Fibroblast of pulmonary artery (primary cell): ENCODE measurements at regions not wholly inside any gene's neighbourhood (a gene's known extent, or its start where the extent isn't known, plus 50 kb on each side); places are given as distances from the start of the nearest gene placed in this dataset.
A peak's percentile ranks its signal among the peaks of the same experiment; 100 is the strongest.
"Not testable (repeated sequence)": the region's sequence is repeated elsewhere in the genome, so short reads cannot be mapped to it uniquely, and the experiment has no call there.

Experiments used
- DNase-seq: peaks from one replicate; pipeline ENCODE4 v3.0.0-alpha.2; 2010; ENCODE audit warnings: low read depth
- H3K4me3 ChIP-seq: replicated peaks from 2 replicates; pipeline ENCODE4 v1.5.1; 2011; ENCODE audit warnings: low read depth, mild to moderate bottlenecking, control low read depth, low read length, moderate library complexity
- TF ChIP-seq, protein P1 (sequence below): IDR thresholded peaks from 2 replicates; pipeline ENCODE4 v1.5.1; 2011; ENCODE audit warnings: mild to moderate bottlenecking, control low read depth, low read length, inconsistent platforms; ENCODE audit errors: missing control alignments

DNA sequence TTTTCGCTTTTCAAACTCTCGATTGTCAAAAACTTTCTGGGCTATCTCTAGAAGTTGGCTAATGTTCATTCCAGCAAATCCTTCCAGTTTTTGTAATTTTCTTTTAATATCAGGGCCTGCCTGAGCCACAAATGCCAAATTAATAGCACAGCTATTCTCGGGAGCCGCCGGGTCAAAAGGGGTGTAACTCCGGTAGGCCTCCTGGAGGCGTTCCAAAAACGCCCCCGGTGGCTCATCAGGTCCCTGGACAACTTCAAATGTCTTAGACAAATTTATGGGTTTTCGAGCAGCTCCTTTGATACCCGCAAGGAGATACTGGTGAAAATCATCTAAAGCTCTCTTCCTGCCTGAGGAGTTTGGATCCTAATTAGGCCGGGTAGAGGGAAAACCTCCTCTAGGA, 117.9 kb upstream of the PZP start:
- TF ChIP-seq, protein P1, sequence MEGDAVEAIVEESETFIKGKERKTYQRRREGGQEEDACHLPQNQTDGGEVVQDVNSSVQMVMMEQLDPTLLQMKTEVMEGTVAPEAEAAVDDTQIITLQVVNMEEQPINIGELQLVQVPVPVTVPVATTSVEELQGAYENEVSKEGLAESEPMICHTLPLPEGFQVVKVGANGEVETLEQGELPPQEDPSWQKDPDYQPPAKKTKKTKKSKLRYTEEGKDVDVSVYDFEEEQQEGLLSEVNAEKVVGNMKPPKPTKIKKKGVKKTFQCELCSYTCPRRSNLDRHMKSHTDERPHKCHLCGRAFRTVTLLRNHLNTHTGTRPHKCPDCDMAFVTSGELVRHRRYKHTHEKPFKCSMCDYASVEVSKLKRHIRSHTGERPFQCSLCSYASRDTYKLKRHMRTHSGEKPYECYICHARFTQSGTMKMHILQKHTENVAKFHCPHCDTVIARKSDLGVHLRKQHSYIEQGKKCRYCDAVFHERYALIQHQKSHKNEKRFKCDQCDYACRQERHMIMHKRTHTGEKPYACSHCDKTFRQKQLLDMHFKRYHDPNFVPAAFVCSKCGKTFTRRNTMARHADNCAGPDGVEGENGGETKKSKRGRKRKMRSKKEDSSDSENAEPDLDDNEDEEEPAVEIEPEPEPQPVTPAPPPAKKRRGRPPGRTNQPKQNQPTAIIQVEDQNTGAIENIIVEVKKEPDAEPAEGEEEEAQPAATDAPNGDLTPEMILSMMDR: no peak
- DNase-seq: no peak
- no peak overlapping the region for H3K4me3 ChIP-seq

DNA sequence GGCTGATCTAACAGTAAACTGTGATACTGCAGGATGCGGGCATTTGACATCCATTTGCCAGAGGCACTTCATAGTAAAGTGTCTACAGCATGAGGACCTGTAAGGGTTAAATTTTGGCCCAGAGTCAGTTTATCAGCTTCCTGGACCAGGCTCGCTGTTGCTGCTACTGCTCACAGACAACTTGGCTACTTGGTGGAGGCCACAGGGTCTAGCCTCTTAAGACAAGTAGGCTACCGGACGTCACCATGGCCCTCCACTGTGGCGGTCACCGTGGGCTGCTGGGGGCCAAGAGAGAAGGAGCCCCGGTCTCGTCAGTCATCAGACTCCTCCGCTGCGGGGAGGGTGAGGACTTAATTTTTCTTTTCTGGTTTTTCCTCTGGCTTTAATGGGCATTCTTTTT, 117.3 kb upstream of the PZP start:
- H3K4me3 ChIP-seq: no peak overlapping the region
- DNase-seq: no peak

DNA sequence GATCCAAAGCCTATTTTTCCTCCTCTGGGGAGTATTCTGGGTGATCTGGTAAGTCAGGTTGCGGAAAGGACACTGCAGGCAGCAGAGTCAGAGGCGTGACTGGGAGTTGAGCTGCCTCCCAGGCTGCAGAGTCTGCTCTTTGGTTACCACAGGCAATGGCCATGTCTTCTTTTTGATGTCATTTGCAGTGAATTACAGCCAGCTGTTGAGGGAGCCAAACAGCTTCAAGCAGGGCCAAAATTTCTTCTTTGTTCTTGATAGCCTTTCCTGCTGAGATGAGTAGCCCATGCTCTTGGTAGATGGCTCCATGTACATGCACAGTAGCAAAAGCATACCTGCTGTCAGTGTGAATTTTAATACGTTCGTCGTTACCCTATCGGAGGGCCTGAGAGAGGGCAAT, 116.6 kb upstream of the PZP start:
- TF ChIP-seq, protein P1: no peak
- DNase-seq: no peak
- H3K4me3 ChIP-seq: no peak overlapping the region

More for the DNA sequence above, 117.3 kb upstream of the PZP start:
- TF ChIP-seq, protein P1: no peak

DNA sequence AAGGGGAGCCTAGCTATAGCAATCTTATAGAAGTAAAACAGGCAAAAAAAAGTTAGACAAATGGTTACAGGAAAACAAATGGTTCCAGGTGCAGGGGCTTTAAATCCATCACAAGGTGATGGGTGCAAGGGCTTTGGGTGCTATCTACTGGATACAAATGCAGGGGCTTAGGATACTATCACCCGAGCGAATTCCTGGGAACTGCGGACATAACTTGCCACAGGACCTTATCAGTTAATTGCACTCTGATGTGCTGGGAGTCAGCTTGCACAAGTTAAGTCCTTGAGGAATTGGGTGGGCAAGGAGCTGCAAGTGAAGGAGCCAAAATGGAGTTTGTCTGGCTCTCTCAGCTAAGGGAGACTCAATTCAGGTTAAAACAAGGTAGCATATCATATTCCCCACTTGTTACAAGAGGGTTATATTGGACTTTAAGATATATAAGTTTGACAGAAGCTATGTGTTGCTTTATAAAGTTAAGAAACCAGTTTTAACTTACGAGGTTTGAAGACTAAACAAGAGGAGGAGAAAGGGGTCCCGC, 115.0 kb upstream of the PZP start:
- no peak overlapping the region for H3K4me3 ChIP-seq
- TF ChIP-seq, protein P1: no peak
- no peak for DNase-seq

DNA sequence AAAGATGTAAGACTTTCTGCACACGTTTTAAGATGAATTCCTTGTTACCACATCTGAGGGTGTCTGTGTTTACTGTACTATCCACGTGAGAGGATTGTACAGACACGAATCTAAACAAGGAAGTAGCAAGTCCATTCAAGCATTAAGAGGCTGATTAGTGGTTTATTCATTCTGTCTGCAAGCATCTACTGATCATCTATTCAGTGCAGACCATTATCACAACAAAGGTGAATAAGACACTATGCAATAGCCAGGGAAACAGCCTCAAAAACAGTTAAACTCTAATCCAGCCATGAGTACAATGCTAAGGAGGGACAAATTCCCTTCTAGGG, 111.6 kb upstream of the PZP start:
- DNase-seq: no peak
- no peak overlapping the region for H3K4me3 ChIP-seq
- TF ChIP-seq, protein P1: no peak

DNA sequence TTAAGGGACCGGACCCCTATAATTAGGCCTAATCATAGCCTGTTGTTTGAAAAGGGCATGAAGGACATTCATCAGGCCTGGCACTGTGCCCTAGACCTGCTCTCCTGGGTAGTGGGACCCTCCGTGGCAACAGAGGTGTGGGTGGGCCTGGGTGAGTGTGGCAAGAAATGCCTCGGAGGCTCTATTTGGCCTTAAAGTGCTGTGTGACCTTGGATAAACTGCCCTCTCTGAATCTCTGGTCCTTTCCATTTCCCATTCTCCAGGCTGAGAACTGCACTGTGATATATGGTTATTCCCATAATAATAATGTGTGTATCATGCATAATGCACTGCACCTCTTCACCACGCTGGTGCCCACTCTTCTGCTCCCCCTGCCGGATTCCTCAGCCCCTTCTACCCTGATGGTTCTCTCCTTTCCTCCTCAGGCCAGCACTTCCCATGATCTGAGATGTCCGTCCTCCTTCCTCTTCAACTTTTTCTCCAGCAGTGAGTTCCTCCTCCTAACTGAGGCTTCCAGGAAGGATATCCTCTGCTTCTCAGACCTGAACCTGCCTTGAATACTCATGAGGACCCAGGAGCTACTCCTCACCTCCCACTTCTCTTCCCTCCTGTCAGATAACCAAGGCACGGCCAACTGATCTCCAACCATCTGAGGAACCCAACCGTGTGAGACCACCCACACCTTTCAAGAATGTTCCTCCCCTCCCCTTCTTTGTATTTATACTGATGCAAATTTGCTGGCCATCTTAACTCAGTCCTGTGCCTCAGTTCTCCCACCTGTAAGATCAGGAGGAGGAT, 111.0 kb upstream of the PZP start:
- no peak overlapping the region for H3K4me3 ChIP-seq
- TF ChIP-seq, protein P1: peak; percentile 42
- peak; percentile 22 for DNase-seq

DNA sequence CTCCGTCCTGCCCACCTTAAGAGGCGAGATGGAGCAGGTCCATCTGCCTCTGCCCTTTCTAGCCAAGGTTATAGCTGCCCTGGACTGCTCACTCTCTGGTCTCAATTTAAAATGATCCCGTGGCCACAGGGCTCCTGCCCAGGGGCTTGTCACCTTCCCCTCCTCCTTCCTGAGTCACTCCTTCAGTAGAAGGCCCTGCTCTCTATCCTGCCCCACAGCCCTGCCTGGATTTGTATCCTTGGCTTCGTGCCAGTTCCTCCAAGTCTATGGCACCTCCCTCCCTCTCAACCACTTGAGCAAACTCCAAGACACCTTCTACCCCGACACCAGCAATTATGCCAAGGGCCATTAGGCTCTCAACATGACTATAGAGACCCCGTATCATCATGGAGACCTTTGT, 105.3 kb upstream of the PZP start:
- DNase-seq, H3K4me3 ChIP-seq: not testable (repeated sequence)

DNA sequence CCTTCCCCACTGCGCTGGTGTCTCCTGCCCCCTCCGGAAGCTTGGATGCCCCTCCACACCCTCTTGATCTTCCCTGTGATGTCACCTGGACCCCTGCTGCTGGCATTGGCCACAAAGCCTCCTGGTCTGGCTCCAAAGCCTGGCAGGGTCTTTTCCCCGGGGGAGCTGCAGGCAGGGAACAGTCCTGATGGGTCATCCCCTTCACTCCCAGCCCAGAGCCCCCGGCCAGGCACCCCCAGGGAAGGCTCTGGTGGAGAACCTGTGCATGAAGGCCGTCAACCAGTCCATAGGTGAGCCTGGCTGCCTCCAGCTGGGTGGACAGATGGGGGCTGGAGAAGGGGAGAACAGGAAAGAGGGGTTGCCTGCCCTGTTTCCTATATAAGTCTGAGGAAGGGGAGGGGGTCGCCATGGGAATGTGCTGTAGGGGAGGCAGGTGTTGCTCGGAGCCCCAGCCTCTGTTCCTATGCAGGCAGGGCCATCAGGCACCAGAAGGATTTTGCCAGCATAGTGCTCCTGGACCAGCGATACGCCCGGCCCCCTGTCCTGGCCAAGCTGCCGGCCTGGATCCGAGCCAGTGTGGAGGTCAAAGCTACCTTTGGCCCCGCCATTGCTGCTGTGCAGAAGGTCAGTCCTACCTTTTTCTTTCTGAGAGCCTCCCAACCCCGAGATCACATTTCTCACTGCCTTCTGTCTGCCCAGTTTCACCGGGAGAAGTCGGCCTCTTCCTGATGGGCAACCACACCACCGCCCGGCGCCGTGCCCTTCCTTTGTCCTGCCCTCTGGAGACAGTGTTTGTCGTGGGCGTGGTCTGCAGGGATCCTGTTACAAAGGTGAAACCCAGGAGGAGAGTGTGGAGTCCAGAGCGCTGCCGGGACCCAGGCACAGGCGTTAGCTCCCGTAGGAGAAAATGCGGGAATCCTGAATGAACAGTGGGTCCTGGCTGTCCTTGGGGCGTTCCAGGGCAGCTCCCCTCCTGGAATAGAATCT, 104.5 kb upstream of the PZP start:
- not testable (repeated sequence) for DNase-seq, H3K4me3 ChIP-seq

DNA sequence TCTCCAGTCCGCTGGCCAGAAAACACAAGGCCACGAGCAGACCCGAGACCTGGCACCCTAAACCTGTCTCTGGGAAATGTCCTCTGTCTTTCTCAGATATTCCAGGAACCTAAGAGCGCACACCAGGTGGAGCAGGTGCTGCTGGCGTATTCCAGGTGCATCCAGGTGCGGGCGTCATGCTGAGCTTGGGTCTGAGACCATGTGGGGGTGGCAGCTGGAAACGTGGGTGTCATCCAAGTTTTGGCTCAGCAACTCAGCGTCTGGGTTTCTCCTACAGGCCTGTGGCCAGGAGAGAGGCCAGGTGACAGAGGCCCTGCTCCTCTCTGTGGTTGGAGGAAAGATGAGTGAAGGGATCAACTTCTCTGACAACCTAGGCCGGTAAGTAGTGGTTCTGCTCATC, 103.3 kb upstream of the PZP start:
- not testable (repeated sequence) for DNase-seq, H3K4me3 ChIP-seq

DNA sequence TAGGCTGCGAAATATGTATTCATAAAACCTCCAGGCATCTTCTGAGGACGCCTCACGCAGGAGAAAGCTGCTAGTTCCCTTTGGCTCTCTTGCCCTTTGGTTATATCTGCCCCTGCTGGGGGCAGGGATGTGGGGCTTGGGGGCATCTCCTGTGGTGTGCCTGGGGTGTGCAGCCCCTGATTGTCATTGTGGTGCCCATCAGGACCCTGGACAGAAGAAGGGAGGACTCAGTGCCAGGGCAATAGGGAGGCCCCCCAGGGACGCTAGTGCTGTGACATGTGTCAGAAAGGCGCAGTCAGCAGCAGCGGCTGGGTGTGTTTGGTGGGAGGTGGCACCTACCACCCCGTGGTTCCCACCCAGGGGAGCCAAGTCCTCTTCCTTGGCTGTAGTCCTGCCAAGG, 102.5 kb upstream of the PZP start:
- H3K4me3 ChIP-seq, DNase-seq: not testable (repeated sequence)

DNA sequence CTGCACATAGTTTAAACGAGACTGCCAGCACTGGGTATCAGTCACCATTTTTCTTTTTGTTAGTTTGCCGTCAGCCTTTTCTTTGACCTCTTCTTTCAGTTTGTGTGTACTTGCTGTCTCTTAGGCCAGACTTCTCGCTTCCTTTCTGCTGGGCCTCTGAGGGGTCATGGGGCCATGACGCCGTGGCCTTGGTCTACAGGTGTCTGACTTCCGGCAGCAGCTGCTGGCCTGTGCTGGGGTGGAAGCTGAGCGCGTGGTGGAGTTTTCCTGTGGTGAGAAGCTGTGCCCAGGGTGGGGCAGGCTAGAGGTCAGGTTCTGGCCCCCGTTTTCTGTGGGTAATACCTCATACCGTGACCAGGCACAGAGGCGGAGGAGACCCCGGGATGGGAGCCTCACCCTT, 101.6 kb upstream of the PZP start:
- H3K4me3 ChIP-seq, DNase-seq: not testable (repeated sequence)
